ENCODE measurements at regions not wholly inside any gene's neighbourhood (a gene's known extent, or its start where the extent isn't known, plus 50 kb on each side); places are given as distances from the start of the nearest gene placed in this dataset.
A peak's percentile ranks its signal among the peaks of the same experiment; 100 is the strongest.

GRCh38 chr3:103105206-103105605, 670.4 kb downstream of the ZPLD1 start:
- DNase-seq (peak in 2 of 3 donors; percentile 6 to 55), ATAC-seq (ENCODE audit: insufficient read depth, low FRiP score) (no peak)
- 86 to 91% methylated on average over 2 of the region's 2 CpGs for WGBS, 2 donors

GRCh38 chr3:103112273-103112672, 677.5 kb downstream of the ZPLD1 start:
- no peak for TF ChIP-seq CTCF (IDR thresholded peaks at IDR 0.05; ENCODE audit: control extremely low read depth, extremely low read depth)

More at GRCh38 chr3:103105206-103105605, 670.4 kb downstream of the ZPLD1 start:
- Histone ChIP-seq H3K9me3 (ENCODE audit: control insufficient read depth in 4 of 4, insufficient read depth in 3 of 4, low read length in 3 of 4) (no peaks in the 10 kb centered on the region), H3K4me3 (no peak overlapping the region), H3K27me3 (ENCODE audit: control insufficient read depth in 3 of 3, insufficient read depth in 3 of 3, low read length in 2 of 3) (no peaks in the 10 kb centered on the region), H3K9ac (ENCODE audit: insufficient read depth in 1 of 2, low read length in 2 of 2) (no peak overlapping the region), H3K36me3 (ENCODE audit: control insufficient read depth in 4 of 4, insufficient read depth in 4 of 4, low read length in 4 of 4) (no peaks in the 10 kb centered on the region), H3K27ac (ENCODE audit: low read depth in 1 of 2, low read length in 1 of 2) (no peak overlapping the region), H3K4me1 (ENCODE audit: control insufficient read depth in 5 of 5, insufficient read depth in 5 of 5, low read length in 5 of 5) (no peaks in the 10 kb centered on the region)
- no peak for TF ChIP-seq CTCF (IDR thresholded peaks at IDR 0.05; ENCODE audit: control extremely low read depth, extremely low read depth)

GRCh38 chr3:103126115-103126514, 691.3 kb downstream of the ZPLD1 start:
- ATAC-seq (ENCODE audit: insufficient read depth, low FRiP score): no peak

More at GRCh38 chr3:103112273-103112672, 677.5 kb downstream of the ZPLD1 start:
- no peak overlapping the region for H3K27ac ChIP-seq (ENCODE audit: low read depth in 1 of 2, low read length in 1 of 2)
- ATAC-seq (ENCODE audit: insufficient read depth, low FRiP score) (no peak), DNase-seq (peak in 1 of 3 donors; percentile 12)
- no peak overlapping the region for H3K4me3 ChIP-seq
- H3K27me3 ChIP-seq (ENCODE audit: control insufficient read depth in 3 of 3, insufficient read depth in 3 of 3, low read length in 2 of 3): no peaks in the 10 kb centered on the region
- no peaks in the 10 kb centered on the region for H3K36me3 ChIP-seq (ENCODE audit: control insufficient read depth in 4 of 4, insufficient read depth in 4 of 4, low read length in 4 of 4)
- H3K9me3 ChIP-seq (ENCODE audit: control insufficient read depth in 4 of 4, insufficient read depth in 3 of 4, low read length in 3 of 4): no peaks in the 10 kb centered on the region
- H3K9ac ChIP-seq (ENCODE audit: insufficient read depth in 1 of 2, low read length in 2 of 2): no peak overlapping the region
- H3K4me1 ChIP-seq (ENCODE audit: control insufficient read depth in 5 of 5, insufficient read depth in 5 of 5, low read length in 5 of 5): no peaks in the 10 kb centered on the region

More at GRCh38 chr3:103126115-103126514, 691.3 kb downstream of the ZPLD1 start:
- H3K27ac ChIP-seq (ENCODE audit: low read depth in 1 of 2, low read length in 1 of 2): no peak overlapping the region
- no peaks in the 10 kb centered on the region for H3K9me3 ChIP-seq (ENCODE audit: control insufficient read depth in 4 of 4, insufficient read depth in 3 of 4, low read length in 3 of 4)
- H3K9ac ChIP-seq (ENCODE audit: insufficient read depth in 1 of 2, low read length in 2 of 2): no peak overlapping the region
- no peaks in the 10 kb centered on the region for H3K4me1 ChIP-seq (ENCODE audit: control insufficient read depth in 5 of 5, insufficient read depth in 5 of 5, low read length in 5 of 5)
- no peak overlapping the region for H3K4me3 ChIP-seq
- DNase-seq: peak in 1 of 3 donors; percentile 8
- no peaks in the 10 kb centered on the region for H3K36me3 ChIP-seq (ENCODE audit: control insufficient read depth in 4 of 4, insufficient read depth in 4 of 4, low read length in 4 of 4)
- 82 to 93% methylated on average over 1 of the region's 1 CpG for WGBS, 2 donors
- TF ChIP-seq CTCF (IDR thresholded peaks at IDR 0.05; ENCODE audit: control extremely low read depth, extremely low read depth): no peak
- H3K27me3 ChIP-seq (ENCODE audit: control insufficient read depth in 3 of 3, insufficient read depth in 3 of 3, low read length in 2 of 3): no peaks in the 10 kb centered on the region

Measured in lung (tissue), 11 donors.